ENCODE measurements at regions not wholly inside any gene's neighbourhood (a gene's known extent, or its start where the extent isn't known, plus 50 kb on each side); places are given as distances from the start of the nearest gene placed in this dataset.

GRCh38 chr1:57887964-57888491 lies 464.2 kb upstream of the DAB1 start:
- TF ChIP-seq CTCF (conservative IDR thresholded peaks at IDR 0.05), result no peak
- TF ChIP-seq EZH2 (IDR thresholded peaks at IDR 0.05; ENCODE audit: low read depth), result no peak

Data from PC-9 (cell line).